Urinary bladder (tissue), 4 donors: ENCODE measurements at regions not wholly inside any gene's neighbourhood (a gene's known extent, or its start where the extent isn't known, plus 50 kb on each side); places are given as distances from the start of the nearest gene placed in this dataset. TPM values are rescaled to one million over a fixed set of nuclear protein-coding genes. Genes with fewer than 3 reads are reported as not detected.

Experiments
- DNase-seq: peaks from one replicate; pipeline ENCODE4 v3.0.0-alpha.2; 2015; ENCODE audit errors: extremely low spot score
- H3K27ac ChIP-seq: one replicate; pipeline ENCODE4 v1.5.1; 2013; ENCODE audit warnings: low read depth, mild to moderate bottlenecking, moderate library complexity
- H3K36me3 ChIP-seq: one replicate; pipeline ENCODE4 v1.6.1; 2013; ENCODE audit warnings: mild to moderate bottlenecking, moderate library complexity; ENCODE audit not compliant: insufficient read depth
- H3K4me1 ChIP-seq: one replicate; pipeline ENCODE4 v1.6.1; 2013; ENCODE audit warnings: mild to moderate bottlenecking, moderate library complexity; ENCODE audit not compliant: insufficient read depth
- H3K4me3 ChIP-seq: one replicate; pipeline ENCODE4 v1.5.1; 2013; ENCODE audit warnings: low read depth, low read length
- WGBS: extraction: QIAGEN DNeasy Blood & Tissue Kit; methylation state at CpG from one replicate; pipeline ENCODE4 v1.1.7; 2013; 5-methylcytosine and 5-hydroxymethylcytosine counted together
- small RNA-seq: library from RNA; depleted of rRNA; stranded (forward); fragments of <200 nt; gene quantifications from one replicate; pipeline ENCODE3, GENCODE V24; 2014
- donor health status: healthy with polysubstance abuse.
- donor health status: healthy.

GRCh38 chr6:163640641-163641040 lies 226.1 kb downstream of the QKI start:
- no peak for DNase-seq
- 94% methylated on average over 21 of the region's 21 CpGs for WGBS
- H3K36me3 ChIP-seq, result no peaks in the 10 kb centered on the region
- H3K4me3 ChIP-seq, result no peak overlapping the region
- no peak overlapping the region for H3K27ac ChIP-seq
- no peaks in the 10 kb centered on the region for H3K4me1 ChIP-seq

- WGBS, result 74% methylated on average over 3 of the region's 3 CpGs
- no peak for DNase-seq
- Histone ChIP-seq H3K4me1 (no peaks in the 10 kb centered on the region), H3K27ac (no peak overlapping the region), H3K36me3 (no peaks in the 10 kb centered on the region), H3K4me3 (no peak overlapping the region)
These were observed 223.0 kb downstream of the QKI start for GRCh38 chr6:163637524-163637923.

DNA sequence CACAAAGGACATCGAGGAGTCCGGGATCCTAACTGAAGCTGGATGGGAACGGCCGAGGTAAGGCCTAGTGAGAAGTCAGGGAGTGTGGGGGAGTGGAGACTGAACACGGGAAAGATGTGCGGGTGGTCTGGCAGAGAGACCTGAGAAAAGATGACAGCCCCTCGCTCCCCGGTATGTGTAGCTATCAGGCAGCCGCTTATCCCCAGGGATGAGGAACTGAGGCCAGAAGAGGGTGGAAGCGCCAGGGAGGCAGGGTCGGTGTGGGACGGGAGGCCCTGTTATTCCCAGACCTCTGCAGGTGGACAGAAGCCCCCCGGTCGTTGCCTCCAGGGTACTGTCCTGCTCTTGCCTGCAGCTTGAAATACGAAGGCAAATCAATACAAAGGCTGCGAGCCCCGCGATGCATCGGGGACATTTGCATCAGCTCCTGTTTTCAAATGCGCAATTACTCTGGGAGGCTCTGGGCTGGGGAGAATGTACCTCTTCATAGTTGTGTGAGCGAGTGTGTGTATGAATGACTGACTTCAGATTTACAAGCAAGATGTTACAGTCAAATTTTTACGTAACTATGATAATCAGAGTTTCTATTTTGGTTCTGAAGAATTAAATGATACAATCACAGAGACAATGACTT lies 221.3 kb downstream of the QKI start:
- Histone ChIP-seq H3K4me1 (no peaks in the 10 kb centered on the region), H3K27ac (no peak overlapping the region), H3K36me3 (no peaks in the 10 kb centered on the region), H3K4me3 (no peak overlapping the region)
- WGBS, result 59% methylated on average over 22 of the region's 22 CpGs
- DNase-seq, result no peak

DNA sequence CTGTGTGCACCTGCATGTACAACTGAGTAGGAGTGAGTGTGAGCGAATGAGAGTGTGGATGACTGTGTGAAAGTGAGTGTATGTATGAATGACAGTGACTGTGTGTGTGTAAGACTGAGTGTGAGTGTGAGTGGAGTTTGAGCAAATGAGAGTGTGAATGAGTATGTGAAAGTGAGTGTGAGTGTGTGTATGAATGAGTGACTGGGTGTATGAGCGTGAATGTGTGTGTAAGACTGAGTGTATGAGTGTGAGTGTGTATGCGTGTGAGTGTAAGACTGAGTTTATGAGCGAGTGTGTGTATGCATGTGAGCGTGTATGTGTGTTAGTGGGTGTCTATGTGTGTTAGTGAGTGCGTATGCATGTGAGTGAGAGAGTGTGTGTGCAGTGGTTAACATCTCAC lies 220.8 kb downstream of the QKI start:
- no peaks in the 10 kb centered on the region for H3K4me1 ChIP-seq
- no peak for DNase-seq
- 95% methylated on average over 6 of the region's 6 CpGs for WGBS

GRCh38 chr6:163634211-163635171 lies 220.0 kb downstream of the QKI start:
- WGBS, result 82% methylated on average over 21 of the region's 21 CpGs
- Histone ChIP-seq H3K27ac (no peak overlapping the region), H3K4me1 (no peaks in the 10 kb centered on the region), H3K36me3 (no peaks in the 10 kb centered on the region), H3K4me3 (no peak overlapping the region)
- peak; percentile 32 for DNase-seq

More for the DNA sequence above, 220.8 kb downstream of the QKI start:
- Histone ChIP-seq H3K4me3 (no peak overlapping the region), H3K36me3 (no peaks in the 10 kb centered on the region), H3K27ac (no peak overlapping the region)

DNA sequence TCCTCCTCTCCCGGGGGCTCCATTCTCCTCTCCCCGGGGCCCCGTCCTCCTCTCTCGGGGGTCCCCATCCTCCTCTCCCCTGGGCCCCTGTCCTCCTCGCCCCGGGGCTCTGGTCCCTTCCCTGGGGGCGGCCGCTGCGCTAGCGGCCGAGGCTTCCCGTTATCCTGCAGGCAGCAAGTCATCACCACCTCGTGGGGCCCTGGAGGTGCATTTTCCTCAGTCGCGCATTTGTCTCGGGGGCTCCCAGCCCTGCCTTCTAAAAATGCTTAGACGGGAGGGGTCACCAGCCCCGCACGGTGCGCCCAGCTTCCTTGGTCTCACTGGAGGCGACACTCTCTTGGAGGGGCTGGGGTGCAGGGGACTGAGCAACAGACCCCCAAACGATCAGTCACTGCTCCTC lies 216.5 kb downstream of the QKI start:
- Histone ChIP-seq H3K4me3 (no peak overlapping the region), H3K27ac (no peak overlapping the region), H3K4me1 (no peaks in the 10 kb centered on the region), H3K36me3 (no peaks in the 10 kb centered on the region)
- WGBS, result 39% methylated on average over 22 of the region's 22 CpGs
- no peak for DNase-seq

GRCh38 chr6:163630572-163630971 lies 216.1 kb downstream of the QKI start:
- DNase-seq, result no peak
- Histone ChIP-seq H3K27ac (no peak overlapping the region), H3K36me3 (no peaks in the 10 kb centered on the region), H3K4me1 (no peaks in the 10 kb centered on the region), H3K4me3 (no peak overlapping the region)
- 16% methylated on average over 34 of the region's 34 CpGs for WGBS

- Histone ChIP-seq H3K4me1 (no peaks in the 10 kb centered on the region), H3K27ac (no peak overlapping the region), H3K4me3 (no peak overlapping the region), H3K36me3 (no peaks in the 10 kb centered on the region)
- WGBS, result 61% methylated on average over 16 of the region's 16 CpGs
- DNase-seq, result no peak
These were observed 215.6 kb downstream of the QKI start for GRCh38 chr6:163630096-163630495.

Small RNA genes lying in the stretch of these regions (small RNA-seq; reads per million reads assigned to genes)
- gene RN7SL366P, result not detected
